Fibroblast of lung (primary cell): ENCODE measurements at regions not wholly inside any gene's neighbourhood (a gene's known extent, or its start where the extent isn't known, plus 50 kb on each side); places are given as distances from the start of the nearest gene placed in this dataset.

Source experiments
- DNase-seq, 2 donors: peaks; one replicate each; pipeline versions ENCODE4 v3.0.0 to v3.0.0-alpha.2; 2010; ENCODE audit warnings: low read depth in 2 of 2
- H2AFZ ChIP-seq: 2 replicates; pipeline ENCODE4 v1.5.1; 2012; ENCODE audit warnings: low read length, control low read depth, inconsistent platforms
- H3K27ac ChIP-seq: 2 replicates; pipeline ENCODE4 v1.5.1; 2011; ENCODE audit warnings: low read length, control low read depth; ENCODE audit not compliant: insufficient read depth
- H3K27me3 ChIP-seq: 2 replicates; pipeline ENCODE4 v1.5.1; 2011; ENCODE audit warnings: mild to moderate bottlenecking, low read length; ENCODE audit not compliant: control insufficient read depth, insufficient read depth
- H3K36me3 ChIP-seq: 2 replicates; pipeline ENCODE4 v1.5.1; 2011; ENCODE audit warnings: low read length; ENCODE audit not compliant: control insufficient read depth, insufficient read depth
- H3K4me1 ChIP-seq: 2 replicates; pipeline ENCODE4 v1.5.1; 2011; ENCODE audit warnings: low read length; ENCODE audit not compliant: control insufficient read depth, insufficient read depth; ENCODE audit errors: extremely low read depth
- H3K4me2 ChIP-seq: 2 replicates; pipeline ENCODE4 v1.5.1; 2011; ENCODE audit warnings: low read length, control low read depth; ENCODE audit not compliant: insufficient read depth; ENCODE audit errors: extremely low read depth
- H3K4me3 ChIP-seq, 4 experiments: fragments of 200-600 bp in 1 of 4; sonication (generic) in 1 of 4; replicated peaks in 1 of 4; 2 replicates each; pipeline ENCODE4 v1.5.1; 2011 to 2016; ENCODE audit warnings: low read length in 4 of 4, low read depth in 3 of 4, mild to moderate bottlenecking in 3 of 4, control low read depth in 2 of 4, inconsistent platforms in 1 of 4, mixed read lengths in 1 of 4; ENCODE audit not compliant: insufficient read depth in 1 of 4; ENCODE audit errors: control extremely low read depth in 1 of 4
- H3K79me2 ChIP-seq: 2 replicates; pipeline ENCODE4 v1.5.1; 2012; ENCODE audit warnings: mild to moderate bottlenecking, low read length, inconsistent platforms; ENCODE audit not compliant: control insufficient read depth, insufficient read depth
- H3K9ac ChIP-seq: 2 replicates; pipeline ENCODE4 v1.5.1; 2011; ENCODE audit warnings: mild to moderate bottlenecking, low read length, control low read depth; ENCODE audit not compliant: insufficient read depth
- H3K9me3 ChIP-seq: 2 replicates; pipeline ENCODE4 v1.5.1; 2012; ENCODE audit warnings: low read depth, low read length; ENCODE audit not compliant: control insufficient read depth, insufficient read depth
- H4K20me1 ChIP-seq: 2 replicates; pipeline ENCODE4 v1.5.1; 2011; ENCODE audit warnings: low read length; ENCODE audit not compliant: control insufficient read depth, insufficient read depth; ENCODE audit errors: extremely low read depth
- EZH2 ChIP-seq: IDR thresholded peaks from 2 replicates; pipeline ENCODE4 v1.5.1; 2012; ENCODE audit warnings: low read length, control low read depth, mild to moderate bottlenecking; ENCODE audit errors: missing control alignments
- TF ChIP-seq, protein P1 (sequence below), 2 donors: IDR thresholded peaks in 1 of 2; conservative IDR thresholded peaks in 1 of 2; 1 replicate in 1 of 2; 2 replicates in 1 of 2; pipeline ENCODE4 v1.5.1; 2011 to 2012; ENCODE audit warnings: low read length in 2 of 2, control low read depth in 1 of 2, inconsistent platforms in 1 of 2, low read depth in 1 of 2, mild to moderate bottlenecking in 1 of 2

DNA sequence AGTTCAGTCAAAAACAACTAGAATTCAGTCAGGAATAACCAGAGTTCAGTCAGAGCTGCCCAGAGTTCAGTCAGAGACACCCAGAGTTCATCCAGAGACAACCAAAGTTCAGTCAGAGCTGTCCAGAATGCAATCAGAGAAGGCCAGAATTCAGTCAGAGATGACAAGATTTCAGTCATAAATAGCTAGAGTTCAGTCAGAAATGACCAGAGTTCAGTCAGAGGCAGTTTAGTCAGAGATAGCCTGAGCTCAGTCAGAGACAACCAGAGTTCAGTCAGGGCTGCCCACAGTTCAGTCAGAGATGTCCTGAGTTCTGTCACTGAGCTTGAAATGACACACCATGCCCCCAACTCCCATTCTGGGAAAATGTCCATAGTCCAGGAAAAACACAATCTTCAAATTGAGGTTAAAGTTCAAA is 1102.8 kb downstream of the BCL11B start:
- H3K36me3 ChIP-seq: no peaks in the 10 kb centered on the region
- no peaks in the 10 kb centered on the region for H3K4me1 ChIP-seq
- no peaks in the 10 kb centered on the region for H3K9me3 ChIP-seq
- no peak for DNase-seq
- no peaks in the 10 kb centered on the region for H3K27me3 ChIP-seq
- H4K20me1 ChIP-seq: no peaks in the 10 kb centered on the region
- H3K9ac ChIP-seq: no peak overlapping the region
- H3K27ac ChIP-seq: no peak overlapping the region
- TF ChIP-seq EZH2: no peak
- TF ChIP-seq, protein P1, sequence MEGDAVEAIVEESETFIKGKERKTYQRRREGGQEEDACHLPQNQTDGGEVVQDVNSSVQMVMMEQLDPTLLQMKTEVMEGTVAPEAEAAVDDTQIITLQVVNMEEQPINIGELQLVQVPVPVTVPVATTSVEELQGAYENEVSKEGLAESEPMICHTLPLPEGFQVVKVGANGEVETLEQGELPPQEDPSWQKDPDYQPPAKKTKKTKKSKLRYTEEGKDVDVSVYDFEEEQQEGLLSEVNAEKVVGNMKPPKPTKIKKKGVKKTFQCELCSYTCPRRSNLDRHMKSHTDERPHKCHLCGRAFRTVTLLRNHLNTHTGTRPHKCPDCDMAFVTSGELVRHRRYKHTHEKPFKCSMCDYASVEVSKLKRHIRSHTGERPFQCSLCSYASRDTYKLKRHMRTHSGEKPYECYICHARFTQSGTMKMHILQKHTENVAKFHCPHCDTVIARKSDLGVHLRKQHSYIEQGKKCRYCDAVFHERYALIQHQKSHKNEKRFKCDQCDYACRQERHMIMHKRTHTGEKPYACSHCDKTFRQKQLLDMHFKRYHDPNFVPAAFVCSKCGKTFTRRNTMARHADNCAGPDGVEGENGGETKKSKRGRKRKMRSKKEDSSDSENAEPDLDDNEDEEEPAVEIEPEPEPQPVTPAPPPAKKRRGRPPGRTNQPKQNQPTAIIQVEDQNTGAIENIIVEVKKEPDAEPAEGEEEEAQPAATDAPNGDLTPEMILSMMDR (conservative IDR thresholded peaks at IDR 0.05 in 1 of 2, IDR thresholded peaks at IDR 0.05 in 1 of 2; ENCODE audit: low read depth in 1 of 2, low read length in 2 of 2): no peak
- H3K4me3 ChIP-seq: no peak overlapping the region
- no peak overlapping the region for H2AFZ ChIP-seq
- H3K79me2 ChIP-seq: no peaks in the 10 kb centered on the region
- H3K4me2 ChIP-seq: no peak overlapping the region

DNA sequence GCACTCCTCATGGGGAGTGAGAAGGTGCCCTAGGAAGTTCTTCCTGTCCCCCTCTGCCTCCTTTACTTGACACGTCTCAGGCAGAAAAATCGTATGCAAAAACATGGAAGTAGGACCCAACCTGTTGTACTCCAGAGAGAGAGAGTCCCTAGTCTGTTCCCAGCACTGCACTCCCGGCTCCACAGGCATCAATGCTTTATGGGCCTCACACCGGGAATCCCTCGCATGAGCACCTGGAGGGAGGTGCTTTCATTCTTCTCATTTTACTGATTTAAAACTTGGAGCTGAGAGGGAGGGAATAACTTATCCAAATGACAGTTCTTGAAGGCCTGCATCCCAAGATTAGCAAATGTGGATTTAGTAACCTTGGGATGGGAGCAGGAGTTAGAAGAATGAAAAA is 1101.4 kb downstream of the BCL11B start:
- Histone ChIP-seq H2AFZ (no peak overlapping the region), H3K27ac (no peak overlapping the region), H3K27me3 (no peaks in the 10 kb centered on the region), H3K36me3 (no peaks in the 10 kb centered on the region), H3K9ac (no peak overlapping the region), H3K79me2 (no peaks in the 10 kb centered on the region), H3K4me1 (no peaks in the 10 kb centered on the region), H3K4me2 (no peak overlapping the region), H4K20me1 (no peaks in the 10 kb centered on the region), H3K4me3 (no peak overlapping the region), H3K9me3 (no peaks in the 10 kb centered on the region)
- no peak for TF ChIP-seq EZH2
- TF ChIP-seq, protein P1 (conservative IDR thresholded peaks at IDR 0.05 in 1 of 2, IDR thresholded peaks at IDR 0.05 in 1 of 2; ENCODE audit: low read depth in 1 of 2, low read length in 2 of 2): no peak
- DNase-seq: no peak

DNA sequence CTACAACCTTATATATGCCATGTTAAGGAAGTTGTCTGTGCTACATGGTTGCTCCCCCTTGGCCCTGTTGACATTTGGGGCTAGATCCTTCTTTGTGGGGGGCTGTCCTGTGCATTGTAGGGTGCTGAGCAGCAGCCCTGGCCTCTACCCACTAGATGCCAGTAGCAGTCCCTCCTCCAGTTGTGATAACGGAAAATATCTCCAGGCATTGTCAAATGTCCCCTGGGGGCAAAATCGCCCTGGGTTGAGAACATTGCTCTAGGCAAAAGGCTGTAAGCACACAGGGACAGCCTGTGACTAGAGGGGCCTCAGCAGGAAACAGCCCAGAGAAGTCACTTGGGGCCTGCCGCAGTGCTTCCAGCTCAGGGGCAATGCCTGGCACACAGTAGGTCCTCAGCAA is 1100.3 kb downstream of the BCL11B start:
- Histone ChIP-seq H3K79me2 (no peaks in the 10 kb centered on the region), H2AFZ (no peak overlapping the region), H3K4me3 (no peak overlapping the region), H3K9me3 (no peaks in the 10 kb centered on the region), H3K4me2 (no peak overlapping the region), H3K27me3 (no peaks in the 10 kb centered on the region), H3K36me3 (no peaks in the 10 kb centered on the region), H3K4me1 (no peaks in the 10 kb centered on the region), H3K27ac (no peak overlapping the region), H4K20me1 (no peaks in the 10 kb centered on the region), H3K9ac (no peak overlapping the region)
- DNase-seq: no peak
- TF ChIP-seq, protein P1 (conservative IDR thresholded peaks at IDR 0.05 in 1 of 2, IDR thresholded peaks at IDR 0.05 in 1 of 2; ENCODE audit: low read depth in 1 of 2, low read length in 2 of 2): no peak
- TF ChIP-seq EZH2: no peak
